ENCODE measurements at regions not wholly inside any gene's neighbourhood (a gene's known extent, or its start where the extent isn't known, plus 50 kb on each side); places are given as distances from the start of the nearest gene placed in this dataset.

DNA sequence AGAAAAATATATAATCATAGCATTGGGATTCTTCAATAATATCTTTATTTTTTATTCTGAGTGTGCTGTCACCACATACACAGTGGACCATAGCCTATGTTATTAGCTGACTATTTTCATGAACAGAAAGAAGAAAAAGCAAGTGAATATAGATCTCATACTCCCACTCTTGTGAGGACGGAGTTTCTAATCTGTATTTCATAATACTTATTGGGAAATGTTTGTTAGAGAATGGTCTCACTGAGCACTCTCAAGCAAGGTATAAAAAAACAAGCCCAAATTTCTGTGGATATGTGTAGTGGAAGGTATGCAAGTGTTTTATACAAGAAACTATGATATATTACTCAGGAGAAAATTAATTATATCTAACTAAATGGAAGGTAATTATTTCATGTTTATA is 1218.1 kb downstream of the SLITRK1 start:
- no peak for DNase-seq (ENCODE audit: extremely low read depth, low read depth)
- no peak for TF ChIP-seq CTCF (IDR thresholded peaks at IDR 0.05; ENCODE audit: low read depth, low read length, missing control alignments)
- H3K4me3 ChIP-seq (replicated peaks; ENCODE audit: low read depth, low read length): no peak overlapping the region

DNA sequence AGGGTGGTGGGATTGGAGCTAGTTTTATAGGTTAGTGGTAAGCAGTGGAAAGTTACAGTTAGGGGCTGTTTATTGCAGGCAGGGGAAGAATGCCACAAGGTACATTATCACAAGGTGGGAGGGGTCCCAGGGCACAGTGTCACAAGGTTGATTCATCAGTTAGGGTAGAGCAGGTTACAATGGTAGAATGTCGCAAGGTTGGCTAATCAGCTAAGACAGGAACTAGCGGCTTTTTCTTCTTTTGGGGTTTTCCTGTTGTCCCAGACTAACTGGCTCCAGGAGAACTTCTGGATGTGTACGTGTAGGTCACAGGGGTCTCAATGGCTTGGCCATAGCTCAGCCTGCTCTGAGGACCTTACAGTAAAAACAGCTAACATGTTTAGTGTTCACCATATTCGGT is 1221.1 kb downstream of the SLITRK1 start:
- TF ChIP-seq CTCF (IDR thresholded peaks at IDR 0.05; ENCODE audit: low read depth, low read length, missing control alignments): no peak
- DNase-seq (ENCODE audit: extremely low read depth, low read depth): no peak

GRCh38 chr13:82658811-82659210 is 1223.5 kb downstream of the SLITRK1 start:
- TF ChIP-seq CTCF (IDR thresholded peaks at IDR 0.05; ENCODE audit: low read depth, low read length, missing control alignments): no peak
- no peak for DNase-seq (ENCODE audit: extremely low read depth, low read depth)

More for the DNA sequence above, 1221.1 kb downstream of the SLITRK1 start:
- H3K4me3 ChIP-seq (replicated peaks; ENCODE audit: low read depth, low read length): no peak overlapping the region

DNA sequence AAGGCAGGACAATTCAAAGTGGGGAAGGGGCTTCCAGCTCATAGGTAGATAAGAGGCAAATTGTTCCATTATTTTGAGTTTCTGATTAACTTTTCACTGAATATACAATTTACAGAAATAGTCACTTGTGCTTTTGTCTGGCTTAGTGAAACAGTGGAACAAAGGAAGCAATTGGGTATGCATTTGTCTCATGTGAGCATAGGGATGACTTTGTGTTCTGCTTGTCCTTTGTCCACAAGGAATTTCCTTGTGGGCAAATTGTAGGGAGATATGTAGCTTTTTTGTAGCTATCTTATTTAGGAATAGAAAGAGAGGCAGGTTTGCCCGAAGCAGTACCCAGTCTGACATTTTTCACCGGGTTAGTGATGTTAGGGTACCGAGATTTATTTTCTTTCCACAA is 1224.8 kb downstream of the SLITRK1 start:
- H3K4me3 ChIP-seq (replicated peaks; ENCODE audit: low read depth, low read length): no peak overlapping the region
- no peak for TF ChIP-seq CTCF (IDR thresholded peaks at IDR 0.05; ENCODE audit: low read depth, low read length, missing control alignments)
- no peak for DNase-seq (ENCODE audit: extremely low read depth, low read depth)

More at GRCh38 chr13:82658811-82659210, 1223.5 kb downstream of the SLITRK1 start:
- no peak overlapping the region for H3K4me3 ChIP-seq (replicated peaks; ENCODE audit: low read depth, low read length)

- no peak overlapping the region for H3K4me3 ChIP-seq (replicated peaks; ENCODE audit: low read depth, low read length)
- TF ChIP-seq CTCF (IDR thresholded peaks at IDR 0.05; ENCODE audit: low read depth, low read length, missing control alignments): no peak
- no peak for DNase-seq (ENCODE audit: extremely low read depth, low read depth)
These were observed 1227.1 kb downstream of the SLITRK1 start for GRCh38 chr13:82654861-82655855.

DNA sequence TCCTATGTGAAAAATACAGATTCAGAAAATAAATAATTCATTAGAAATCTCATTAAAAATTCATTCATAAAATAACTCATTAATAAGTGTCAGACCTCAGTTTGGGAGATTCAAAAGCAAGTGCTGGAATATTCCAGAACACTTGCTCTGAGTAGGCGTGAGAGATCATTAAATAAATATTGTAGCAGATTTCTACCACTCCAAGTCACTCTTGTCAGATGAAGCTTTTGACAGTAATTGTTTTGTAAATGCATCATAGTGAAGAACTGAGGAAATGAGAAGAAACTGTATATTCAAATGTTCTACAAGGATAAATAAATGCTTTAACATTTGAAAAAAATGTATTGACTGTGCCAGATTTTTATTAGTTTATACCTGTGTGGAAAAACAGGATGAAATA is 1228.1 kb downstream of the SLITRK1 start:
- H3K4me3 ChIP-seq (replicated peaks; ENCODE audit: low read depth, low read length): no peak overlapping the region
- no peak for TF ChIP-seq CTCF (IDR thresholded peaks at IDR 0.05; ENCODE audit: low read depth, low read length, missing control alignments)
- no peak for DNase-seq (ENCODE audit: extremely low read depth, low read depth)
